ENCODE measurements at regions not wholly inside any gene's neighbourhood (a gene's known extent, or its start where the extent isn't known, plus 50 kb on each side); places are given as distances from the start of the nearest gene placed in this dataset.

GRCh38 chr5:158543539-158544387 lies 556.0 kb downstream of the EBF1 start:
- no peaks in the 10 kb centered on the region for H3K4me1 Mint-ChIP-seq
- no peak for DNase-seq
- Histone ChIP-seq H3K79me2 (ENCODE audit: insufficient read depth, low read length) (no peaks in the 10 kb centered on the region), H3K4me3 (replicated peaks in 1 of 3; ENCODE audit: low read depth in 2 of 3, low read length in 3 of 3) (no peak overlapping the region), H3K9me3 (replicated peaks in 1 of 2; ENCODE audit: control insufficient read depth in 1 of 2, insufficient read depth in 1 of 2, low read length in 2 of 2) (no peaks in the 10 kb centered on the region), H3K4me2 (replicated peaks; ENCODE audit: extremely low read depth, low read length, poor library complexity, severe bottlenecking) (no peak overlapping the region), H3K27ac (ENCODE audit: low read depth in 1 of 2, low read length in 2 of 2) (no peak overlapping the region), H4K20me1 (ENCODE audit: insufficient read depth, low read length) (no peaks in the 10 kb centered on the region), H3K36me3 (replicated peaks in 1 of 2; ENCODE audit: control insufficient read depth in 1 of 2, insufficient read depth in 2 of 2, low read length in 2 of 2) (no peaks in the 10 kb centered on the region), H3K4me1 (ENCODE audit: control insufficient read depth in 1 of 2, insufficient read depth in 2 of 2, low read length in 2 of 2) (no peaks in the 10 kb centered on the region), H2AFZ (ENCODE audit: insufficient read depth, low read depth, low read length, poor library complexity, severe bottlenecking) (no peak overlapping the region), H3K27me3 (ENCODE audit: control insufficient read depth in 2 of 2, insufficient read depth in 2 of 2, low read length in 2 of 2) (no peaks in the 10 kb centered on the region), H3K9ac (ENCODE audit: insufficient read depth, low read length, poor library complexity, severe bottlenecking) (no peak overlapping the region)
- intact Hi-C loops (cut with micrococcal nuclease): no loop called here
- H3K27me3 Mint-ChIP-seq (ENCODE audit: low read depth in 3 of 3): peaks cover 0 to 5% (median 0%) of the 10 kb centered on the region in 3 donors
- no peaks in the 10 kb centered on the region for H3K36me3 Mint-ChIP-seq
- WGBS (ENCODE audit: insufficient coverage): no CpG with 5 or more reads among the region's 6 CpGs
- H3K27ac Mint-ChIP-seq: no peak overlapping the region
- no peak overlapping the region for H3K4me3 Mint-ChIP-seq
- peaks cover 0 to 15% (median 4%) of the 10 kb centered on the region in 7 donors for H3K9me3 Mint-ChIP-seq
- no peak for TF ChIP-seq CTCF (IDR thresholded peaks at IDR 0.05)

- Histone ChIP-seq H3K9ac (ENCODE audit: insufficient read depth, low read length, poor library complexity, severe bottlenecking) (no peak overlapping the region), H3K4me3 (replicated peaks in 1 of 3; ENCODE audit: low read depth in 2 of 3, low read length in 3 of 3) (no peak overlapping the region), H3K27me3 (ENCODE audit: control insufficient read depth in 2 of 2, insufficient read depth in 2 of 2, low read length in 2 of 2) (no peaks in the 10 kb centered on the region), H3K9me3 (replicated peaks in 1 of 2; ENCODE audit: control insufficient read depth in 1 of 2, insufficient read depth in 1 of 2, low read length in 2 of 2) (no peaks in the 10 kb centered on the region), H3K4me1 (ENCODE audit: control insufficient read depth in 1 of 2, insufficient read depth in 2 of 2, low read length in 2 of 2) (no peaks in the 10 kb centered on the region), H4K20me1 (ENCODE audit: insufficient read depth, low read length) (no peaks in the 10 kb centered on the region), H2AFZ (ENCODE audit: insufficient read depth, low read depth, low read length, poor library complexity, severe bottlenecking) (no peak overlapping the region), H3K27ac (ENCODE audit: low read depth in 1 of 2, low read length in 2 of 2) (no peak overlapping the region), H3K79me2 (ENCODE audit: insufficient read depth, low read length) (no peaks in the 10 kb centered on the region), H3K36me3 (replicated peaks in 1 of 2; ENCODE audit: control insufficient read depth in 1 of 2, insufficient read depth in 2 of 2, low read length in 2 of 2) (no peaks in the 10 kb centered on the region), H3K4me2 (replicated peaks; ENCODE audit: extremely low read depth, low read length, poor library complexity, severe bottlenecking) (no peak overlapping the region)
- Mint-ChIP-seq H3K27ac (no peak overlapping the region), H3K9me3 (peaks cover 0 to 8% (median 0%) of the 10 kb centered on the region in 7 donors), H3K4me3 (no peak overlapping the region), H3K27me3 (ENCODE audit: low read depth in 3 of 3) (peaks cover 3 to 19% (median 7%) of the 10 kb centered on the region in 3 donors), H3K36me3 (no peaks in the 10 kb centered on the region), H3K4me1 (no peaks in the 10 kb centered on the region)
- 79% methylated on average over 4 of the region's 9 CpGs for WGBS (ENCODE audit: insufficient coverage)
- DNase-seq: no peak
- no peak for TF ChIP-seq CTCF (IDR thresholded peaks at IDR 0.05)
- intact Hi-C loops (cut with micrococcal nuclease): no loop called here
Measured at GRCh38 chr5:158541536-158542297, 558.0 kb downstream of the EBF1 start.
